Stomach (tissue), 8 donors: ENCODE measurements at regions not wholly inside any gene's neighbourhood (a gene's known extent, or its start where the extent isn't known, plus 50 kb on each side); places are given as distances from the start of the nearest gene placed in this dataset.

Experiments used
- DNase-seq, 2 donors: peaks; one replicate each; pipeline versions ENCODE4 v3.0.0 to v3.0.0-alpha.2; 2013 to 2019
- H3K27ac ChIP-seq, 5 donors: fragments of 200-600 bp in 4 of 5; sonication (generic) in 4 of 5; one replicate each; pipeline ENCODE4 v1.5.1; 2013 to 2019; ENCODE audit warnings: mild to moderate bottlenecking in 1 of 5, moderate library complexity in 1 of 5
- H3K27me3 ChIP-seq, 3 donors: fragments of 200-600 bp; sonication (generic); one replicate each; pipeline ENCODE4 v1.5.1; 2017 to 2019; ENCODE audit warnings: mixed run types in 1 of 3
- H3K36me3 ChIP-seq, 4 donors: fragments of 200-600 bp; sonication (generic); 1 replicate in 3 of 4; 2 replicates in 1 of 4; pipeline ENCODE4 v1.5.1; 2016 to 2019
- H3K4me1 ChIP-seq, 4 donors: fragments of 200-600 bp; sonication (generic); one replicate each; pipeline ENCODE4 v1.5.1; 2016 to 2019
- H3K4me3 ChIP-seq, 4 donors: fragments of 200-600 bp; sonication (generic) in 3 of 4; one replicate each; pipeline ENCODE4 v1.5.1; 2016 to 2019; ENCODE audit warnings: mild to moderate bottlenecking in 1 of 4
- H3K9me3 ChIP-seq, 4 donors: fragments of 200-600 bp; sonication (generic); one replicate each; pipeline ENCODE4 v1.5.1; 2016 to 2019
- EP300 ChIP-seq: sonication (generic); formaldehyde crosslinking; IDR thresholded peaks from one replicate; pipeline ENCODE4 v1.6.1; 2017; ENCODE audit warnings: antibody characterized with exemption
- POLR2A ChIP-seq, 4 donors: fragments of 450-650 bp; IDR thresholded peaks; one replicate each; pipeline ENCODE4 v1.6.1; 2016; ENCODE audit warnings: antibody characterized with exemption in 4 of 4, control low read depth in 2 of 4, mild to moderate bottlenecking in 1 of 4, moderate library complexity in 1 of 4
- POLR2AphosphoS5 ChIP-seq, 3 donors: sonication (generic); formaldehyde crosslinking; IDR thresholded peaks; one replicate each; pipeline ENCODE4 v1.6.1; 2016; ENCODE audit warnings: antibody characterized with exemption in 3 of 3
- WGBS, 5 donors: extraction: QIAGEN DNeasy Blood & Tissue Kit in 3 of 5; methylation state at CpG; one replicate each; pipeline versions ENCODE4 v1.1.5 to v1.1.7; 2013 to 2018; 5-methylcytosine and 5-hydroxymethylcytosine counted together
- intact Hi-C: fragments of 100-400 bp; cut with DNase I; formaldehyde crosslinking; loops from one replicate; pipeline ENCODE4 v1.15.1; 2023; ENCODE audit warnings: low total_unique reads
- TF ChIP-seq, protein P1 (sequence below), 7 experiments: fragments of 450-650 bp in 4 of 7; fragments of 200-600 bp in 3 of 7; sonication (generic) in 3 of 7; IDR thresholded peaks; one replicate each; pipeline ENCODE4 v1.5.1; 2016 to 2019; ENCODE audit warnings: antibody characterized with exemption in 7 of 7, control low read depth in 2 of 7, mild to moderate bottlenecking in 1 of 7
- donor health status: healthy with polysubstance abuse.
- donor health status: Bipolar disorder and iron deficiency.
- donor health status: healthy.

DNA sequence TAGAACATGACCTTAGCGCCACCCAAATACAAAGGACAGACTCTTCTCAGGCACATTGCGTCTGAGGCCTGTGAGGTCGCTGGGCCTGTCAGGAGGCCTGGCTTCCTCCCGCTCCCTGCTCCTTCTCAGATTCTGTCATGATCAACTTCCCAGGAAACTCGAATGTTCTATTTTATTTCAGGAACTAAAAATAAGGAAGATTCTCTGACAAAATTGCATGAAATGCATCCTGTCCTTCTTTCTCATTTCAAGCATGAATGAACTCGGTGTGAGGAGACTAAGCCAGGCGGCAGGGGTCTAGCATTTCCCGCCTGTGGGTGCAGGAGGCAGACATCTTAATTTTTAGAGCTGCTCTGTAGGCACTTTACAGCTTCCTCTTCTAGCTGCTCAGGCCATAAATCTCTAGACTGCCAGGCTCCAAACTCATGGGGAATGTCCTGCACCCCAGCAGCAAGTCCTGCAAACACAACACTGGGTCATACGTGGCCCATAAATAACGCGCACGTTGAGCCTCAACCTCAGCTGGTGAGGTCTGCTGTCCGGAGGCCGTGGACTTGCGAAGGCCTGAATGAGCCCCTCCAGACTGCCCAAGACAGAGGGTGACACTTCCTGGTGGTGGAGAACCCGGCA is 109.7 kb upstream of the ZNF236 start:
- Histone ChIP-seq H3K4me3 (no peak overlapping the region), H3K27me3 (no peaks in the 10 kb centered on the region), H3K9me3 (no peaks in the 10 kb centered on the region), H3K27ac (no peak overlapping the region), H3K4me1 (peaks cover 0 to 6% (median 4%) of the 10 kb centered on the region in 4 donors), H3K36me3 (no peaks in the 10 kb centered on the region)
- intact Hi-C loops, result no loop called here
- no peak for DNase-seq
- 86 to 92% (median 90%) methylated on average over 16 of the region's 16 CpGs for WGBS, 5 donors
- no peak for TF ChIP-seq POLR2AphosphoS5 (IDR thresholded peaks at IDR 0.05)
- no peak for TF ChIP-seq EP300
- TF ChIP-seq, protein P1, sequence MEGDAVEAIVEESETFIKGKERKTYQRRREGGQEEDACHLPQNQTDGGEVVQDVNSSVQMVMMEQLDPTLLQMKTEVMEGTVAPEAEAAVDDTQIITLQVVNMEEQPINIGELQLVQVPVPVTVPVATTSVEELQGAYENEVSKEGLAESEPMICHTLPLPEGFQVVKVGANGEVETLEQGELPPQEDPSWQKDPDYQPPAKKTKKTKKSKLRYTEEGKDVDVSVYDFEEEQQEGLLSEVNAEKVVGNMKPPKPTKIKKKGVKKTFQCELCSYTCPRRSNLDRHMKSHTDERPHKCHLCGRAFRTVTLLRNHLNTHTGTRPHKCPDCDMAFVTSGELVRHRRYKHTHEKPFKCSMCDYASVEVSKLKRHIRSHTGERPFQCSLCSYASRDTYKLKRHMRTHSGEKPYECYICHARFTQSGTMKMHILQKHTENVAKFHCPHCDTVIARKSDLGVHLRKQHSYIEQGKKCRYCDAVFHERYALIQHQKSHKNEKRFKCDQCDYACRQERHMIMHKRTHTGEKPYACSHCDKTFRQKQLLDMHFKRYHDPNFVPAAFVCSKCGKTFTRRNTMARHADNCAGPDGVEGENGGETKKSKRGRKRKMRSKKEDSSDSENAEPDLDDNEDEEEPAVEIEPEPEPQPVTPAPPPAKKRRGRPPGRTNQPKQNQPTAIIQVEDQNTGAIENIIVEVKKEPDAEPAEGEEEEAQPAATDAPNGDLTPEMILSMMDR (IDR thresholded peaks at IDR 0.05), result no peak
- TF ChIP-seq POLR2A (IDR thresholded peaks at IDR 0.05), result no peak

DNA sequence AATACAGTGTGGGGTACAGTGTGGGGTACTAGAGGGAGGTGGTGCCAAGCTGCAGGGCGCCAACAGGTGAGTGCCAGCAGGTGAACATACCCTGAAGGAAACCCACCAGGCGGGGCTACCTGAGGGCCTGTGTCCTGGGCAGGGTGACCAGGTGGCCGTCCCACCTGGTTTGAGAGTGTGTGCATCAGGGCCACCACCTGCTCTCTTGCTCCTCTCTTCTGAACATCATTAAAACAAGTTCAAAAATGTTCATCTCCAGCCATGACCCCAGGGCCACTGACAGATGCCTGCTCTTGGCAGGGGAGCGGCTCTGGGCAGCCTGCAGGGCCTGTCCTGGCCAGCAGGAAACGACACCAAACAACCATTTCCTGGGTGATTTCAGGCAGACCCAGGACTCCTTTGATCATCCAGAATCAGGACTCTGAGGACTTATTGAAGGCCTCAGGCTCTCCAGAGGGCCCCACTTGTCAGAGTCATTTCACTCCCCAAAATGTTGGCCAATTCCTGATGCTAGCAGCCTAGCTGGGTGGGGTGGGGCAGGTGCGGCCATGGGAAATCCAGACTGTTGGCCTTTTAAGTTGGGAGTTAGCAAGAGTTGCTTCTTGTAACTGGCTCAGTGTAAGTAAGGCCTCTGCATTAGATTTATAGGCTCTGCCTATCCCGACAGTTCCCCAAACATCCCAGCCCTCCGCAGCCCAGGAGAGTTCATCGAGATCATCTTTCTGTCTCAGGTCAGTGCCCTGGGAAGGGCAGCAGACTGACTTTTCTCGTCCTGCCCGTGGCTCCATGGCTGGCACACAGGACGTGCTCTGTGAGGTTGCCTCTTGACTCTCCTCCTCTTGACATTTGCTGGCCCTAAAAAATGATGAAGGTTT is 111.5 kb upstream of the ZNF236 start:
- WGBS, 5 donors, result 87 to 91% (median 88%) methylated on average over 12 of the region's 12 CpGs
- Histone ChIP-seq H3K4me1 (peaks cover 0 to 6% (median 4%) of the 10 kb centered on the region in 4 donors), H3K9me3 (no peaks in the 10 kb centered on the region), H3K27ac (no peak overlapping the region), H3K27me3 (no peaks in the 10 kb centered on the region), H3K36me3 (no peaks in the 10 kb centered on the region), H3K4me3 (no peak overlapping the region)
- TF ChIP-seq, protein P1 (IDR thresholded peaks at IDR 0.05), result no peak
- TF ChIP-seq EP300 (no peak), POLR2AphosphoS5 (IDR thresholded peaks at IDR 0.05) (no peak)
- no peak for DNase-seq
- intact Hi-C loops, result no loop called here

DNA sequence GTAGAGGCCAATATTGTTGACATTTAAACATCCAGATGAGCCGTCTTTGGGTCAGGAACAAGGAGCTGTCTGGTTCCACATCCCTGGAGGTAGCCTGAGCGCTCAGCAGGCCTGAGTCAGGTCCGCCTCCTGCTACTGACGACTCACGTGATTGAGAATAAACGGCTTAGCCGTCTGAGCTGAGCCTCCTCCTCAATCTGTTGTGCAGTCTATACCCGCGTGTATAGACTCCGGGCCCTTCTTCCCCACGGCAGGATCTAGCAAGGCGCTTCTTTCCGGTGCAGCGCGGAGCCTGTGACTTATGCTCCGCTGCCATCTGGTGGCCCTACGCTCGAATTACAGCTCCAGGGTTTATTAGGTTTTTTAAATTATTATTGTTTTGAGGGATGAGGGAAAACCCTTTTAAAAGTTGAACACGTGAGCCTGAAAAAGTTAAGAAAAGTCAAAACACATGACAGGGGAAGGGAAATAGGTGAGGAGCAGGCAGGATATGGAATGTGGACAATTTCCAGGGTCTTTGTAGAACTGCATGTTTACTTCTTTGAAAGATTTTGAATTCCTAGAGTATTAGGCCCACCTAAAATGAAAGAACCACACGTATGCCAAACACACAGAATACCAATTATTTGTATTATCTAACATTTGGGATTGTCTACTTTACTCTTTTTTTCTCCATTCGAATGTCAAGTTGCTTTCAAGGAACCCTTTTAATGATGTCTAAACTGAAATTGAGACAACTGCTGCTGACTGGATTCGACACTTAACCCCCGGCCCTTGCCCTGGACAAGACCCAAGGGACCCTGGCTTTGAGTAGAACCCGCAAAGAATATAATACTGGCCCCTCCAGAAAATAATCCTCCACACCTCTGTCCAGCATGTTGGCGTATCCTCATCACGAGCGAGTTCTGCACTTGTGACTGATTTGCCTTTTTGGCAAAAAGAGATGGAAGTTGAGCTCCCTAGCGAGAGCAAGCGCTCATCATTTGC is 112.4 kb upstream of the ZNF236 start:
- DNase-seq, result peak; percentile 74 to 87
- peaks cover 0 to 6% (median 4%) of the 10 kb centered on the region in 4 donors for H3K4me1 ChIP-seq
- intact Hi-C loops, result loop anchor here (5.0 kb wide), 1 partner anchor 308 kb away; no protein-coding TSS in a partner anchor
- no peak overlapping the region for H3K27ac ChIP-seq
- no peaks in the 10 kb centered on the region for H3K27me3 ChIP-seq
- H3K36me3 ChIP-seq, result no peaks in the 10 kb centered on the region
- no peaks in the 10 kb centered on the region for H3K9me3 ChIP-seq
- no peak overlapping the region for H3K4me3 ChIP-seq
- WGBS, 5 donors, result 35 to 41% (median 37%) methylated on average over 29 of the region's 29 CpGs
- no peak for TF ChIP-seq POLR2A (IDR thresholded peaks at IDR 0.05)
- peak in 1 of 3 donors; percentile 9 for TF ChIP-seq POLR2AphosphoS5 (IDR thresholded peaks at IDR 0.05)
- no peak for TF ChIP-seq EP300
- TF ChIP-seq, protein P1 (IDR thresholded peaks at IDR 0.05), result peak in 6 of 7 experiments; percentile 22 to 92 (median 84)
